ENCODE measurements at regions not wholly inside any gene's neighbourhood (a gene's known extent, or its start where the extent isn't known, plus 50 kb on each side); places are given as distances from the start of the nearest gene placed in this dataset.

- TF ChIP-seq POLR2A (IDR thresholded peaks at IDR 0.05) (no peak), CTCF (IDR thresholded peaks at IDR 0.05 in 8 of 11, conservative IDR thresholded peaks at IDR 0.05 in 3 of 11) (no peak), POLR2AphosphoS5 (IDR thresholded peaks at IDR 0.05) (no peak)
- H3K27me3 ChIP-seq (replicated peaks in 1 of 7) = peaks cover 0 to 76% (median 20%) of the 10 kb centered on the region in 7 donors
- intact Hi-C loops (cut with DNase I; ENCODE audit: low total_unique reads) = no loop called here
- no peaks in the 10 kb centered on the region for H3K36me3 ChIP-seq
- peak overlapping the region; percentile 22 to 73 (median 44) for H3K4me3 ChIP-seq
- H3K4me1 ChIP-seq = peaks cover 0 to 13% (median 0%) of the 10 kb centered on the region in 6 donors
- 1 to 10% (median 3%) methylated on average over 20 to 89 of the region's 91 CpGs; no CpG with 5 or more reads in 1 of the 5 donors for WGBS, 5 donors
- peak overlapping the region in 5 of 8 donors; percentile 36 to 64 (median 46) for H3K27ac ChIP-seq
- H3K9me3 ChIP-seq = no peaks in the 10 kb centered on the region
- peak; percentile 76 for DNase-seq
Measured at GRCh38 chrX:13938051-13938828, 91.5 kb downstream of the GEMIN8 start.

- no peaks in the 10 kb centered on the region for H3K9me3 ChIP-seq
- peaks cover 0 to 75% (median 20%) of the 10 kb centered on the region in 7 donors for H3K27me3 ChIP-seq (replicated peaks in 1 of 7)
- DNase-seq = no peak
- H3K4me3 ChIP-seq = peak overlapping the region; percentile 22 to 73 (median 44)
- peaks cover 0 to 13% (median 0%) of the 10 kb centered on the region in 6 donors for H3K4me1 ChIP-seq
- TF ChIP-seq POLR2A (IDR thresholded peaks at IDR 0.05) = no peak
- no peak for TF ChIP-seq POLR2AphosphoS5 (IDR thresholded peaks at IDR 0.05)
- no peak for TF ChIP-seq CTCF (IDR thresholded peaks at IDR 0.05 in 8 of 11, conservative IDR thresholded peaks at IDR 0.05 in 3 of 11)
- H3K27ac ChIP-seq = peak overlapping the region in 4 of 8 donors; percentile 13 to 64 (median 54)
- intact Hi-C loops (cut with DNase I; ENCODE audit: low total_unique reads) = no loop called here
- no peaks in the 10 kb centered on the region for H3K36me3 ChIP-seq
- 11 to 24% (median 14%) methylated on average over 18 to 27 of the region's 27 CpGs for WGBS, 5 donors
Measured at GRCh38 chrX:13937370-13938050, 92.2 kb downstream of the GEMIN8 start.

GRCh38 chrX:13936521-13937225 lies 93.0 kb downstream of the GEMIN8 start:
- TF ChIP-seq CTCF (IDR thresholded peaks at IDR 0.05 in 8 of 11, conservative IDR thresholded peaks at IDR 0.05 in 3 of 11) (no peak), POLR2A (IDR thresholded peaks at IDR 0.05) (no peak), POLR2AphosphoS5 (IDR thresholded peaks at IDR 0.05) (no peak)
- Histone ChIP-seq H3K27me3 (replicated peaks in 1 of 7) (peaks cover 0 to 75% (median 20%) of the 10 kb centered on the region in 7 donors), H3K4me3 (peak overlapping the region in 2 of 8 donors; percentile 47 to 57), H3K4me1 (peaks cover 0 to 13% (median 0%) of the 10 kb centered on the region in 6 donors), H3K36me3 (no peaks in the 10 kb centered on the region), H3K9me3 (no peaks in the 10 kb centered on the region), H3K27ac (peak overlapping the region in 2 of 8 donors; percentile 46 to 64)
- no peak for DNase-seq
- intact Hi-C loops (cut with DNase I; ENCODE audit: low total_unique reads) = no loop called here
- 49 to 90% (median 82%) methylated on average over 9 of the region's 9 CpGs for WGBS, 5 donors

All from spleen (tissue), 11 donors.